Heart left ventricle (tissue), 16 donors: ENCODE measurements at regions not wholly inside any gene's neighbourhood (a gene's known extent, or its start where the extent isn't known, plus 50 kb on each side); places are given as distances from the start of the nearest gene placed in this dataset.
A peak's percentile ranks its signal among the peaks of the same experiment; 100 is the strongest.

ENCODE experiments used
- ATAC-seq, 4 donors: fragments of 200-7000 bp; cut with Tn5 transposase; one replicate each; pipeline ENCODE4 v1.9.1; 2020 to 2022; ENCODE audit warnings: moderate library complexity in 4 of 4, mild to moderate bottlenecking in 3 of 4, moderate number of reproducible peaks in 1 of 4
- DNase-seq, 5 donors: peaks; one replicate each; pipeline ENCODE4 v3.0.0-alpha.2; 2020
- H3K27ac ChIP-seq, 12 donors: fragments of 200-600 bp; sonication (generic) in 4 of 12; one replicate each; pipeline versions ENCODE4 v1.5.0 to v1.8.0; 2016 to 2022; ENCODE audit warnings: mild to moderate bottlenecking in 2 of 12
- H3K27me3 ChIP-seq, 9 donors: fragments of 200-600 bp; sonication (generic) in 2 of 9; one replicate each; pipeline versions ENCODE4 v1.5.1 to v1.8.0; 2016 to 2022; ENCODE audit warnings: mild to moderate bottlenecking in 3 of 9
- H3K36me3 ChIP-seq, 9 donors: fragments of 200-600 bp; sonication (generic) in 2 of 9; one replicate each; pipeline versions ENCODE4 v1.5.0 to v1.8.0; 2018 to 2022; ENCODE audit warnings: mild to moderate bottlenecking in 2 of 9
- H3K4me1 ChIP-seq, 12 donors: fragments of 200-600 bp; sonication (generic) in 4 of 12; one replicate each; pipeline versions ENCODE4 v1.5.0 to v1.8.0; 2016 to 2022; ENCODE audit warnings: mild to moderate bottlenecking in 3 of 12
- H3K4me3 ChIP-seq, 12 donors: fragments of 200-600 bp; sonication (generic) in 4 of 12; one replicate each; pipeline versions ENCODE4 v1.5.0 to v1.8.0; 2017 to 2022; ENCODE audit warnings: mild to moderate bottlenecking in 9 of 12, moderate library complexity in 4 of 12
- H3K9me3 ChIP-seq, 12 donors: fragments of 200-600 bp; sonication (generic) in 4 of 12; one replicate each; pipeline versions ENCODE4 v1.5.0 to v1.8.0; 2016 to 2022; ENCODE audit warnings: mild to moderate bottlenecking in 1 of 12
- POLR2A ChIP-seq, 2 donors: fragments of 450-650 bp; IDR thresholded peaks; one replicate each; pipeline ENCODE4 v1.6.1; 2017; ENCODE audit warnings: antibody characterized with exemption in 2 of 2, mild to moderate bottlenecking in 2 of 2, moderate library complexity in 2 of 2
- WGBS, 4 donors: extraction: QIAGEN DNeasy Blood & Tissue Kit in 2 of 4; methylation state at CpG; one replicate each; pipeline versions ENCODE4 v1.1.5 to v1.1.7; 2013 to 2018; 5-methylcytosine and 5-hydroxymethylcytosine counted together
- intact Hi-C, 10 donors: fragments of 100-400 bp; cut with DNase I; formaldehyde crosslinking; loops; one replicate each; pipeline versions ENCODE4 v1.11.1 to v1.14.2; 2022
- TF ChIP-seq, protein P1 (sequence below), 12 donors: fragments of 200-600 bp; sonication (generic) in 4 of 12; IDR thresholded peaks; one replicate each; pipeline versions ENCODE4 v1.5.0 to v1.8.0; 2018 to 2022; ENCODE audit warnings: antibody characterized with exemption in 12 of 12, mild to moderate bottlenecking in 5 of 12
- donor health status: ischemic (EF 13 %, LVEDD 7.1; RV severe dilation, severe dysfunction).
- donor health status: healthy with polysubstance abuse.
- donor health status: DM: no; HTN: yes; CAD: no.
- donor health status: DM: no; HTN: no; CAD: no.
- donor health status: ischemic (EF 25% LVEDD 6.9; RV normal size, moderate dysfunction).
- donor health status: ischemic (EF 25% LVEDD 5.7; RV mildly dilated, moderate dysfunction).
- donor health status: healthy.
- donor health status: DM: yes; HTN: yes; CAD: no.
- donor health status: ischemic (EF 35%, LVEDD 5.7; RV mildly dilated, moderate dysfunction).
- donor health status: nonischemic (EF 11% LVEDD 7.7; RV severe dilation, severe dysfunction).
- donor health status: DM: yes; HTN: yes; CAD: no.
- donor health status: PGD.
- donor health status: ischemic (EF 29% LVEDD 5.4; RV normal size, mild dysfunction).
- donor health status: nonischemic (EF 23%, LVEDD 6.1; RV moderate dilation, normal function).

GRCh38 chr9:91144769-91145168, 216.9 kb downstream of the AUH start:
- Histone ChIP-seq H3K4me1 (peaks cover 0 to 20% (median 2%) of the 10 kb centered on the region in 12 donors), H3K36me3 (no peaks in the 10 kb centered on the region), H3K27me3 (no peaks in the 10 kb centered on the region), H3K27ac (no peak overlapping the region), H3K4me3 (no peak overlapping the region), H3K9me3 (peaks cover 0 to 10% (median 0%) of the 10 kb centered on the region in 12 donors)
- no peak for TF ChIP-seq POLR2A (IDR thresholded peaks at IDR 0.05)
- TF ChIP-seq, protein P1, sequence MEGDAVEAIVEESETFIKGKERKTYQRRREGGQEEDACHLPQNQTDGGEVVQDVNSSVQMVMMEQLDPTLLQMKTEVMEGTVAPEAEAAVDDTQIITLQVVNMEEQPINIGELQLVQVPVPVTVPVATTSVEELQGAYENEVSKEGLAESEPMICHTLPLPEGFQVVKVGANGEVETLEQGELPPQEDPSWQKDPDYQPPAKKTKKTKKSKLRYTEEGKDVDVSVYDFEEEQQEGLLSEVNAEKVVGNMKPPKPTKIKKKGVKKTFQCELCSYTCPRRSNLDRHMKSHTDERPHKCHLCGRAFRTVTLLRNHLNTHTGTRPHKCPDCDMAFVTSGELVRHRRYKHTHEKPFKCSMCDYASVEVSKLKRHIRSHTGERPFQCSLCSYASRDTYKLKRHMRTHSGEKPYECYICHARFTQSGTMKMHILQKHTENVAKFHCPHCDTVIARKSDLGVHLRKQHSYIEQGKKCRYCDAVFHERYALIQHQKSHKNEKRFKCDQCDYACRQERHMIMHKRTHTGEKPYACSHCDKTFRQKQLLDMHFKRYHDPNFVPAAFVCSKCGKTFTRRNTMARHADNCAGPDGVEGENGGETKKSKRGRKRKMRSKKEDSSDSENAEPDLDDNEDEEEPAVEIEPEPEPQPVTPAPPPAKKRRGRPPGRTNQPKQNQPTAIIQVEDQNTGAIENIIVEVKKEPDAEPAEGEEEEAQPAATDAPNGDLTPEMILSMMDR (IDR thresholded peaks at IDR 0.05): no peak
- intact Hi-C loops: no loop called here
- no peak for ATAC-seq
- no peak for DNase-seq
- WGBS, 4 donors: 89 to 98% (median 96%) methylated on average over 3 of the region's 3 CpGs

DNA sequence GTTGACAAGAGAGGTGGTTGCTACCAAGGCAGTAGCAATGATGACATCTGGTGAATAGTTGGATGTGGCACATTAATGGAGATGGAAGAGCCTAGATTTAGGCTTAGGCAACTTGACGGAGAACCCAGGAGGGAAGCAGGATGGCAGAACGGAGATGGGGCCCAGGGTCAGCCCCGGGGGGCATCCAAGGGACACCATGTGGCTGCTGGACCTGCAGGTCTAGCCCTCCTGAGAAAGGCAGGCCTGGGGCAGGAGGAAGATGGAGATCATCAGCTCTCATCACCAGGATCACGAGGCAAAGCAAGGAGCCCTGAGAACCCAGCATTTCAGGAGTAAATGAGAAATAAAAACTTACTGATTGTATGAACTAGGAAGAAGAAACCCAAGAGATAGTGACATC, 216.2 kb downstream of the AUH start:
- TF ChIP-seq POLR2A (IDR thresholded peaks at IDR 0.05): no peak
- TF ChIP-seq, protein P1 (IDR thresholded peaks at IDR 0.05): no peak
- intact Hi-C loops: no loop called here
- ATAC-seq: no peak
- H3K36me3 ChIP-seq: no peaks in the 10 kb centered on the region
- DNase-seq: no peak
- 83 to 91% (median 89%) methylated on average over 4 of the region's 4 CpGs for WGBS, 4 donors
- H3K9me3 ChIP-seq: peaks cover 0 to 13% (median 0%) of the 10 kb centered on the region in 12 donors
- no peaks in the 10 kb centered on the region for H3K27me3 ChIP-seq
- H3K4me3 ChIP-seq: no peak overlapping the region
- H3K27ac ChIP-seq: no peak overlapping the region
- peaks cover 0 to 25% (median 2%) of the 10 kb centered on the region in 12 donors for H3K4me1 ChIP-seq

DNA sequence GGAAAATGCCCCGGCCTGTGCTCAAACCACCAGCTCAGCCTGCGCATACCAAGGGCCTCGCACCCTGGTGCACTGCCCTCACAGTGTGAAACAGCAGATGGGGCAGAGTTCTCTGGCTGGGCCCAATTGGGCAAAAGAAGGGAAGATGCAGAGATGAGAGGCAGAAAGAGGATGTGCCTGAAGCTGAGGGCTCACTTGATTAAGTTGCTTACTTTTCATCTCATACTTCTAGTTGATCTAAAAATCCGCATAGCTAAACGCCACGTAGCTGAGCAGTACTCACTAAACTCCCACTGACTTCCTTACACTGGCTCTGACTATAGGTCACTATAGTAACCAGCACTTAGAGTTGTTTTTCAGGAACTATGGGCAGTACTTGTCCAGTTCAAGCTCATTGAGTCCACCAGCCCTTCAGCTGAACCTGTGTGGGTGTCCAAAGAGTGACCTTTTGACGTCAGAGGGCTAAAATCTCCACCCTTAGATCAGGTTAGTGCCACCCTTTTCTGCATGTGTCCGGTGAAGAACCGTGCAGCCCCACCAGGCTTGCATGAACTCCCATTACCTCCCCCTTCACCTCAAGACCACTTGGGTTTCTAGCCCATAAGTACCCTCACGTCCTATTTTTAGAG, 215.2 kb downstream of the AUH start:
- DNase-seq: no peak
- WGBS, 4 donors: 83 to 88% (median 84%) methylated on average over 10 of the region's 10 CpGs
- H3K27ac ChIP-seq: no peak overlapping the region
- peak in 2 of 4 donors; percentile 56 to 62 for ATAC-seq
- TF ChIP-seq, protein P1 (IDR thresholded peaks at IDR 0.05): no peak
- no peak for TF ChIP-seq POLR2A (IDR thresholded peaks at IDR 0.05)
- H3K36me3 ChIP-seq: no peaks in the 10 kb centered on the region
- intact Hi-C loops: no loop called here
- H3K27me3 ChIP-seq: no peaks in the 10 kb centered on the region
- H3K9me3 ChIP-seq: peaks cover 0 to 18% (median 0%) of the 10 kb centered on the region in 12 donors
- H3K4me3 ChIP-seq: no peak overlapping the region
- peaks cover 0 to 34% (median under 1%) of the 10 kb centered on the region in 12 donors for H3K4me1 ChIP-seq

DNA sequence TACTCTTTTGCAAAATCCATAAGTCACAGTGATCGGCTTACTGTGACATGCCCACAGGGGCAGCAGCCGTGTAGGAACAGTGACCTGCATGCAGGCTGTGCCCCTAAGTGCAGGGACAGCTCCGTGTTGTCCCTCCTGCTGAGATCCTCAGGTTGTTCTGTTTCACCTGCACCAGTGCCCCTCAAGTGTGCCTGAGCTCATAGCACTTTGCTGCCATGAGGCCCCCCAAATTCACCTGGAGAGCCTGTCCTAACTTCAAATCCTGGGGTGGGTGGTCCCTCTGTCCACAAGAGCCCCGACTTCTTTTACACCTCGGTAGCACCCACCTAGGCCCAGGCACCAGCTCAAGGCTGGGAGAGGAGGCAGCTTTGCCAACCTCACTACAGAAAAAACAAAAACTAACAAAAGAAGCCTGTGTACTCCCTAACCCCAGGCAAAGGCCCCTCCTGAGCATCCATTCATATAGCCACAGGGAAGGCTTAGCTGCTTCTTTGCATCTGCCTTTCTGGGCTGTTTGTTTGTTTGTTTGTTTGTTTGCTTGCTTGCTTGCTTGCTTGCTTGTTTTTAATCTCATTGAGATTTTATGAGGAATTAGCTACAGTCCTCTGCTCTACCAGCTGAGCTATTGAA, 214.5 kb downstream of the AUH start:
- no peak for TF ChIP-seq POLR2A (IDR thresholded peaks at IDR 0.05)
- TF ChIP-seq, protein P1 (IDR thresholded peaks at IDR 0.05): no peak
- Histone ChIP-seq H3K27ac (no peak overlapping the region), H3K36me3 (no peaks in the 10 kb centered on the region), H3K27me3 (no peaks in the 10 kb centered on the region), H3K4me1 (peaks cover 0 to 39% (median 0%) of the 10 kb centered on the region in 12 donors), H3K4me3 (no peak overlapping the region), H3K9me3 (peaks cover 0 to 18% (median 0%) of the 10 kb centered on the region in 12 donors)
- ATAC-seq: no peak
- no peak for DNase-seq
- 88 to 92% (median 90%) methylated on average over 5 of the region's 5 CpGs for WGBS, 4 donors
- intact Hi-C loops: no loop called here
